Heart left ventricle (tissue), 13 donors: ENCODE measurements at regions not wholly inside any gene's neighbourhood (a gene's known extent, or its start where the extent isn't known, plus 50 kb on each side); places are given as distances from the start of the nearest gene placed in this dataset.
"Not testable (repeated sequence)": the region's sequence is repeated elsewhere in the genome, so short reads cannot be mapped to it uniquely, and the experiment has no call there.

Source experiments
- CTCF ChIP-seq, 12 donors: fragments of 200-600 bp; sonication (generic) in 4 of 12; IDR thresholded peaks; one replicate each; pipeline versions ENCODE4 v1.5.0 to v1.8.0; 2018 to 2022; ENCODE audit warnings: antibody characterized with exemption in 12 of 12, mild to moderate bottlenecking in 5 of 12
- POLR2A ChIP-seq, 2 donors: fragments of 450-650 bp; IDR thresholded peaks; one replicate each; pipeline ENCODE4 v1.6.1; 2017; ENCODE audit warnings: antibody characterized with exemption in 2 of 2, mild to moderate bottlenecking in 2 of 2, moderate library complexity in 2 of 2
- donor health status: ischemic (EF 13 %, LVEDD 7.1; RV severe dilation, severe dysfunction).
- donor health status: DM: no; HTN: yes; CAD: no.
- donor health status: DM: no; HTN: no; CAD: no.
- donor health status: ischemic (EF 25% LVEDD 6.9; RV normal size, moderate dysfunction).
- donor health status: ischemic (EF 25% LVEDD 5.7; RV mildly dilated, moderate dysfunction).
- donor health status: ischemic (EF 35%, LVEDD 5.7; RV mildly dilated, moderate dysfunction).
- donor health status: nonischemic (EF 11% LVEDD 7.7; RV severe dilation, severe dysfunction).
- donor health status: DM: yes; HTN: yes; CAD: no.
- donor health status: PGD.
- donor health status: ischemic (EF 29% LVEDD 5.4; RV normal size, mild dysfunction).
- donor health status: nonischemic (EF 23%, LVEDD 6.1; RV moderate dilation, normal function).

DNA sequence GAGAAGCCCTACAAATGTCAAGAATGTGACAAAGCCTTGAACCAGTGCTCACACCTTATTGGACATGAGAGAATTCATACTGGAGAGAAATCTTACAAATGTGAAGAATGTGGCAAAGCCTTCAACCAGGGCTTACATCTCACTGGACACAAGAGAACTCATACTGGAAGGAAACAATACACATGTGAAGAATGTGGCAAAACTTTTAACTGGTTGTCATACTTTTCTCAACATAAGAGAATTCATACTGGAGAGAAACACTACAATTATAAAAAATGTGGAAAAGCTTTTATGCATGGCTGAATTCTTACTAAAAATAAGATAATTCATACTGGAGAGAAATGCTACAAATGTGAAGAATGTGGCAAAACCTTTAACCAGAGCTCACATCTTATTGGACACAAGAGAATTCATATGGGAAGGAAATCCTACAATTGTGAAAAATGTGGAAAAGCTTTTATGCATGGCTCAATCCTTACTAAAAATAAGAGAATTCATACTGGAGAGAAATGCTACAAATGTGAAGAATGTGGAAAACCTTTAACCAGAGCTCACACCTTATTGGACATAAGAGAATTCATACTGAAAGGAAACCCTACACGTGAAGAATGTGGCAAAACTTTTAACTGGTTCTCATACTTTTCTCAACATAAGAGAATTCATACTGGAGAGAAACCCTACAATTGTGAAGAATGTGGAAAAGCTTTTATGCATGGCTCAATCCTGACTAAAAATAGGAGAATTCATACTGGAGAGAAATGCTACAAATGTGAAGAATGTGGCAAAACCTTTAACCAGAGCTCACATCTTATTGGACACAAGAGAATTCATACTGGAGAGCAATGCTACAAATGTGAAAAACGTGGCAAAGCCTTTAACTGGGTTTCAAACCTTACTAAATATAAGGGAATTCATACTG, 350.6 kb upstream of the NUPR2 start:
- TF ChIP-seq CTCF, POLR2A (IDR thresholded peaks at IDR 0.05): not testable (repeated sequence)
